NB4 (cell line): ENCODE measurements at regions not wholly inside any gene's neighbourhood (a gene's known extent, or its start where the extent isn't known, plus 50 kb on each side); places are given as distances from the start of the nearest gene placed in this dataset.

Experiments
- POLR2A ChIP-seq: IDR thresholded peaks from 2 replicates; pipeline ENCODE4 v1.6.1; 2011; ENCODE audit warnings: mild to moderate bottlenecking; ENCODE audit not compliant: insufficient read length; ENCODE audit errors: extremely low read depth
- TF ChIP-seq, protein P1 (sequence below): IDR thresholded peaks from one replicate; pipeline ENCODE4 v1.5.1; 2012; ENCODE audit warnings: low read depth, low read length

GRCh38 chr7:115153769-115154477, 232.0 kb downstream of the MDFIC start:
- TF ChIP-seq, protein P1, sequence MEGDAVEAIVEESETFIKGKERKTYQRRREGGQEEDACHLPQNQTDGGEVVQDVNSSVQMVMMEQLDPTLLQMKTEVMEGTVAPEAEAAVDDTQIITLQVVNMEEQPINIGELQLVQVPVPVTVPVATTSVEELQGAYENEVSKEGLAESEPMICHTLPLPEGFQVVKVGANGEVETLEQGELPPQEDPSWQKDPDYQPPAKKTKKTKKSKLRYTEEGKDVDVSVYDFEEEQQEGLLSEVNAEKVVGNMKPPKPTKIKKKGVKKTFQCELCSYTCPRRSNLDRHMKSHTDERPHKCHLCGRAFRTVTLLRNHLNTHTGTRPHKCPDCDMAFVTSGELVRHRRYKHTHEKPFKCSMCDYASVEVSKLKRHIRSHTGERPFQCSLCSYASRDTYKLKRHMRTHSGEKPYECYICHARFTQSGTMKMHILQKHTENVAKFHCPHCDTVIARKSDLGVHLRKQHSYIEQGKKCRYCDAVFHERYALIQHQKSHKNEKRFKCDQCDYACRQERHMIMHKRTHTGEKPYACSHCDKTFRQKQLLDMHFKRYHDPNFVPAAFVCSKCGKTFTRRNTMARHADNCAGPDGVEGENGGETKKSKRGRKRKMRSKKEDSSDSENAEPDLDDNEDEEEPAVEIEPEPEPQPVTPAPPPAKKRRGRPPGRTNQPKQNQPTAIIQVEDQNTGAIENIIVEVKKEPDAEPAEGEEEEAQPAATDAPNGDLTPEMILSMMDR: no peak
- TF ChIP-seq POLR2A: no peak
